GM23338 (cell line): ENCODE measurements at regions not wholly inside any gene's neighbourhood (a gene's known extent, or its start where the extent isn't known, plus 50 kb on each side); places are given as distances from the start of the nearest gene placed in this dataset.

Experiments used
- ATAC-seq: fragments of 200-7000 bp; cut with Tn5 transposase; 3 replicates; pipeline ENCODE4 v1.9.1; 2020
- DNase-seq: peaks from one replicate; pipeline ENCODE4 v3.0.0-alpha.2; 2015; ENCODE audit warnings: low spot score
- H2AFZ ChIP-seq: fragments of 200-600 bp; sonication (generic); 2 replicates; pipeline ENCODE4 v1.8.0; 2016; ENCODE audit warnings: antibody characterized with exemption, mild to moderate bottlenecking, moderate library complexity
- H3F3A ChIP-seq: fragments of 200-600 bp; sonication (generic); replicated peaks from 2 replicates; pipeline ENCODE4 v1.8.0; 2017; ENCODE audit warnings: antibody characterized with exemption, mixed run types, low read depth
- H3K27ac ChIP-seq: fragments of 200-600 bp; sonication (generic); 2 replicates; pipeline ENCODE4 v1.6.1; 2016; ENCODE audit warnings: low read depth
- H3K27me3 ChIP-seq: fragments of 200-600 bp; sonication (generic); 2 replicates; pipeline ENCODE4 v1.8.0; 2016; ENCODE audit warnings: mild to moderate bottlenecking, mixed run types, moderate library complexity; ENCODE audit not compliant: insufficient read depth
- H3K36me3 ChIP-seq: fragments of 200-600 bp; sonication (generic); 2 replicates; pipeline ENCODE4 v1.8.0; 2016; ENCODE audit warnings: mild to moderate bottlenecking; ENCODE audit not compliant: insufficient read depth
- H3K4me1 ChIP-seq: fragments of 200-600 bp; sonication (generic); 2 replicates; pipeline ENCODE4 v1.8.0; 2016; ENCODE audit warnings: mild to moderate bottlenecking, moderate library complexity; ENCODE audit not compliant: insufficient read depth
- H3K4me2 ChIP-seq: fragments of 200-600 bp; sonication (generic); 2 replicates; pipeline ENCODE4 v1.7.1; 2017; ENCODE audit warnings: mixed run types
- H3K4me3 ChIP-seq: fragments of 200-600 bp; sonication (generic); 2 replicates; pipeline ENCODE4 v1.6.1; 2016; ENCODE audit warnings: mixed run types
- H3K79me2 ChIP-seq: fragments of 200-600 bp; sonication (generic); replicated peaks from 2 replicates; pipeline ENCODE4 v1.8.0; 2017; ENCODE audit warnings: mild to moderate bottlenecking; ENCODE audit not compliant: insufficient read depth
- H3K9me2 ChIP-seq: fragments of 200-600 bp; sonication (generic); 2 replicates; pipeline ENCODE4 v1.8.0; 2017; ENCODE audit not compliant: insufficient read depth
- H4K20me1 ChIP-seq: fragments of 200-600 bp; sonication (generic); replicated peaks from 2 replicates; pipeline ENCODE4 v1.8.0; 2017; ENCODE audit warnings: mild to moderate bottlenecking; ENCODE audit not compliant: insufficient read depth
- H3K27ac Mint-ChIP-seq: 2 replicates; pipeline ENCODE4 v1.8.0; 2020; ENCODE audit warnings: inconsistent platforms, mild to moderate bottlenecking, moderate library complexity, mixed read lengths
- H3K27me3 Mint-ChIP-seq: 3 replicates; pipeline ENCODE4 v1.8.0; 2022; ENCODE audit warnings: low read depth, mild to moderate bottlenecking, moderate library complexity, mixed read lengths, inconsistent platforms; ENCODE audit not compliant: insufficient read depth, poor library complexity
- H3K36me3 Mint-ChIP-seq: 3 replicates; pipeline ENCODE4 v1.8.0; 2021; ENCODE audit warnings: low read depth, mild to moderate bottlenecking, inconsistent platforms, moderate library complexity, mixed read lengths
- H3K4me1 Mint-ChIP-seq: 3 replicates; pipeline ENCODE4 v1.8.0; 2020; ENCODE audit warnings: mild to moderate bottlenecking, inconsistent platforms, mixed read lengths
- H3K4me3 Mint-ChIP-seq: 3 replicates; pipeline ENCODE4 v1.8.0; 2021; ENCODE audit warnings: moderate library complexity, mild to moderate bottlenecking, inconsistent platforms, mixed read lengths
- H3K9me3 Mint-ChIP-seq: 3 replicates; pipeline ENCODE4 v1.8.0; 2020; ENCODE audit warnings: moderate library complexity, mild to moderate bottlenecking, inconsistent platforms, mixed read lengths
- CREB1 ChIP-seq: fragments of 250-450 bp; sonication (Bioruptor Pico); IDR thresholded peaks from 2 replicates; pipeline ENCODE4 v1.5.0; 2020; ENCODE audit warnings: low read depth, mild to moderate bottlenecking, moderate library complexity
- EZH2 ChIP-seq: fragments of 200-600 bp; sonication (generic); IDR thresholded peaks from one replicate; pipeline ENCODE4 v1.8.0; 2017; ENCODE audit warnings: antibody characterized with exemption, mild to moderate bottlenecking, low read depth; ENCODE audit not compliant: unreplicated experiment
- EZH2phosphoT487 ChIP-seq: fragments of 200-600 bp; sonication (generic); IDR thresholded peaks from one replicate; pipeline ENCODE4 v1.8.1; 2018; ENCODE audit warnings: antibody characterized with exemption; ENCODE audit not compliant: unreplicated experiment
- JUNB ChIP-seq: IDR thresholded peaks from one replicate; pipeline ENCODE4 v1.6.1; 2016; ENCODE audit warnings: antibody characterized with exemption; ENCODE audit not compliant: unreplicated experiment
- NANOG ChIP-seq: IDR thresholded peaks from 2 replicates; pipeline ENCODE4 v1.6.1; 2016; ENCODE audit warnings: antibody characterized with exemption, borderline replicate concordance
- STAT1 ChIP-seq: IDR thresholded peaks from one replicate; pipeline ENCODE4 v1.6.1; 2016; ENCODE audit warnings: antibody characterized with exemption; ENCODE audit not compliant: unreplicated experiment
- ZNF114 ChIP-seq: fragments of 250-450 bp; sonication (Bioruptor Pico); IDR thresholded peaks from 2 replicates; pipeline ENCODE4 v1.5.0; 2020; ENCODE audit warnings: mild to moderate bottlenecking, moderate library complexity
- ZNF331 ChIP-seq: fragments of 250-450 bp; sonication (Bioruptor Pico); IDR thresholded peaks from 2 replicates; pipeline ENCODE4 v1.5.0; 2020; ENCODE audit warnings: low read depth, mild to moderate bottlenecking, moderate library complexity
- TF ChIP-seq, protein P1 (sequence below): IDR thresholded peaks from one replicate; pipeline ENCODE4 v1.6.1; 2018; ENCODE audit warnings: antibody characterized with exemption; ENCODE audit not compliant: unreplicated experiment
- TF ChIP-seq, protein P2 (sequence below): IDR thresholded peaks from 2 replicates; pipeline ENCODE4 v1.6.1; 2016; ENCODE audit warnings: antibody characterized with exemption
- TF ChIP-seq, protein P3 (sequence below), 2 experiments: fragments of 200-600 bp in 1 of 2; sonication (generic) in 1 of 2; conservative IDR thresholded peaks; 2 replicates each; pipeline versions ENCODE4 v1.5.1 to v1.6.1; 2016 to 2017; ENCODE audit warnings: antibody characterized with exemption in 2 of 2, low read depth in 2 of 2, mild to moderate bottlenecking in 2 of 2, moderate library complexity in 1 of 2

DNA sequence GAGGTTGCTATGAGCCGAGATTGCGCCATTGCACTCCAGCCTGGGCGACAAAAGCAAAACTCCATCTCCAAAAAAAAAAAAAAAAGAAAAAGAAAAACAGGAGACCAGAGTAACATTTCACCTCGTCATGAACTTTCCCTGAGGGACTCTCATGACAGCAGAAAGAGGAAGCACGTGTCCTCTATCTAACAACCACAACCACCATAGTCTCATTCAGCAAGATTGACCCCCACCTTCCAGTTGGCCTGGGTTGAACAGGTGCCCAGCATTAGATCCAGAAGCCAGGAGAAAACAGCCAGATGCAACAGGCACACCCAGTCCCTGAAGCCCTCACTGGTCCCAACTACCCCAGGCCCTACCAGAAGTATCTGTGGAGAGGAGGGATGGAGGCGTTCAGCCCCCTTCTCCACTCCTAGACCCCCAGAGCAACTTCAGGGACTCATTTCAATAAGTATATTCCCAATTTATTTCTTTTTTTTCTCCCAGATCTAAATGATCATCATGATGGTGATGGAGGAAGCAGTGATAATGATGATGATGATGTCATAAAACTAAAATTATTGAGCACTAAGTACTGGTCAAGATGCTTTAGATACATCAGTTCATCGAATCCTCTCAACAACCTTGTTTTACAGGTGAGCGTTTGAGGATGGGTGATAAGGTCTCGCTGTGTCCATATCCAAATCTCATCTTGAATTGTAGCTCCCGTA lies 235.0 kb downstream of the EFCAB11 start:
- Histone ChIP-seq H3K4me2 (no peak overlapping the region), H3F3A (peaks cover 14% of the 10 kb centered on the region; the same call in 1 of the 2 replicates), H3K79me2 (no peaks in the 10 kb centered on the region), H4K20me1 (no peaks in the 10 kb centered on the region), H3K36me3 (no peaks in the 10 kb centered on the region), H3K27me3 (no peaks in the 10 kb centered on the region), H3K4me1 (peaks cover 30% of the 10 kb centered on the region), H3K9me2 (peaks cover 24% of the 10 kb centered on the region; the same call in 1 of the 2 replicates), H3K4me3 (no peak overlapping the region), H2AFZ (no peak overlapping the region; the same call in 1 of the 2 replicates), H3K27ac (no peak overlapping the region)
- Mint-ChIP-seq H3K27me3 (peaks cover 2% of the 10 kb centered on the region), H3K27ac (no peak overlapping the region), H3K4me3 (no peak overlapping the region), H3K9me3 (no peaks in the 10 kb centered on the region), H3K36me3 (no peaks in the 10 kb centered on the region), H3K4me1 (peaks cover 37% of the 10 kb centered on the region)
- no peak for DNase-seq
- ATAC-seq: no peak
- no peak for TF ChIP-seq CREB1 (CRISPR knock-in tag)
- no peak for TF ChIP-seq NANOG
- TF ChIP-seq EZH2: no peak
- TF ChIP-seq, protein P1, sequence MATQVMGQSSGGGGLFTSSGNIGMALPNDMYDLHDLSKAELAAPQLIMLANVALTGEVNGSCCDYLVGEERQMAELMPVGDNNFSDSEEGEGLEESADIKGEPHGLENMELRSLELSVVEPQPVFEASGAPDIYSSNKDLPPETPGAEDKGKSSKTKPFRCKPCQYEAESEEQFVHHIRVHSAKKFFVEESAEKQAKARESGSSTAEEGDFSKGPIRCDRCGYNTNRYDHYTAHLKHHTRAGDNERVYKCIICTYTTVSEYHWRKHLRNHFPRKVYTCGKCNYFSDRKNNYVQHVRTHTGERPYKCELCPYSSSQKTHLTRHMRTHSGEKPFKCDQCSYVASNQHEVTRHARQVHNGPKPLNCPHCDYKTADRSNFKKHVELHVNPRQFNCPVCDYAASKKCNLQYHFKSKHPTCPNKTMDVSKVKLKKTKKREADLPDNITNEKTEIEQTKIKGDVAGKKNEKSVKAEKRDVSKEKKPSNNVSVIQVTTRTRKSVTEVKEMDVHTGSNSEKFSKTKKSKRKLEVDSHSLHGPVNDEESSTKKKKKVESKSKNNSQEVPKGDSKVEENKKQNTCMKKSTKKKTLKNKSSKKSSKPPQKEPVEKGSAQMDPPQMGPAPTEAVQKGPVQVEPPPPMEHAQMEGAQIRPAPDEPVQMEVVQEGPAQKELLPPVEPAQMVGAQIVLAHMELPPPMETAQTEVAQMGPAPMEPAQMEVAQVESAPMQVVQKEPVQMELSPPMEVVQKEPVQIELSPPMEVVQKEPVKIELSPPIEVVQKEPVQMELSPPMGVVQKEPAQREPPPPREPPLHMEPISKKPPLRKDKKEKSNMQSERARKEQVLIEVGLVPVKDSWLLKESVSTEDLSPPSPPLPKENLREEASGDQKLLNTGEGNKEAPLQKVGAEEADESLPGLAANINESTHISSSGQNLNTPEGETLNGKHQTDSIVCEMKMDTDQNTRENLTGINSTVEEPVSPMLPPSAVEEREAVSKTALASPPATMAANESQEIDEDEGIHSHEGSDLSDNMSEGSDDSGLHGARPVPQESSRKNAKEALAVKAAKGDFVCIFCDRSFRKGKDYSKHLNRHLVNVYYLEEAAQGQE: no peak
- TF ChIP-seq EZH2phosphoT487: no peak
- no peak for TF ChIP-seq ZNF331
- TF ChIP-seq, protein P2, sequence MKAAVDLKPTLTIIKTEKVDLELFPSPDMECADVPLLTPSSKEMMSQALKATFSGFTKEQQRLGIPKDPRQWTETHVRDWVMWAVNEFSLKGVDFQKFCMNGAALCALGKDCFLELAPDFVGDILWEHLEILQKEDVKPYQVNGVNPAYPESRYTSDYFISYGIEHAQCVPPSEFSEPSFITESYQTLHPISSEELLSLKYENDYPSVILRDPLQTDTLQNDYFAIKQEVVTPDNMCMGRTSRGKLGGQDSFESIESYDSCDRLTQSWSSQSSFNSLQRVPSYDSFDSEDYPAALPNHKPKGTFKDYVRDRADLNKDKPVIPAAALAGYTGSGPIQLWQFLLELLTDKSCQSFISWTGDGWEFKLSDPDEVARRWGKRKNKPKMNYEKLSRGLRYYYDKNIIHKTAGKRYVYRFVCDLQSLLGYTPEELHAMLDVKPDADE: no peak
- TF ChIP-seq JUNB: no peak
- TF ChIP-seq STAT1: no peak
- TF ChIP-seq ZNF114 (CRISPR knock-in tag): no peak
- TF ChIP-seq, protein P3, sequence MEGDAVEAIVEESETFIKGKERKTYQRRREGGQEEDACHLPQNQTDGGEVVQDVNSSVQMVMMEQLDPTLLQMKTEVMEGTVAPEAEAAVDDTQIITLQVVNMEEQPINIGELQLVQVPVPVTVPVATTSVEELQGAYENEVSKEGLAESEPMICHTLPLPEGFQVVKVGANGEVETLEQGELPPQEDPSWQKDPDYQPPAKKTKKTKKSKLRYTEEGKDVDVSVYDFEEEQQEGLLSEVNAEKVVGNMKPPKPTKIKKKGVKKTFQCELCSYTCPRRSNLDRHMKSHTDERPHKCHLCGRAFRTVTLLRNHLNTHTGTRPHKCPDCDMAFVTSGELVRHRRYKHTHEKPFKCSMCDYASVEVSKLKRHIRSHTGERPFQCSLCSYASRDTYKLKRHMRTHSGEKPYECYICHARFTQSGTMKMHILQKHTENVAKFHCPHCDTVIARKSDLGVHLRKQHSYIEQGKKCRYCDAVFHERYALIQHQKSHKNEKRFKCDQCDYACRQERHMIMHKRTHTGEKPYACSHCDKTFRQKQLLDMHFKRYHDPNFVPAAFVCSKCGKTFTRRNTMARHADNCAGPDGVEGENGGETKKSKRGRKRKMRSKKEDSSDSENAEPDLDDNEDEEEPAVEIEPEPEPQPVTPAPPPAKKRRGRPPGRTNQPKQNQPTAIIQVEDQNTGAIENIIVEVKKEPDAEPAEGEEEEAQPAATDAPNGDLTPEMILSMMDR (conservative IDR thresholded peaks at IDR 0.05; ENCODE audit: low read depth in 2 of 2): no peak
